COLO829 (cell line): ENCODE measurements at regions not wholly inside any gene's neighbourhood (a gene's known extent, or its start where the extent isn't known, plus 50 kb on each side); places are given as distances from the start of the nearest gene placed in this dataset.

Experiments
- DNase-seq: peaks from one replicate; pipeline ENCODE4 v3.0.0; 2012; ENCODE audit warnings: low spot score

GRCh38 chr2:19846567-19846966 is 55.2 kb downstream of the TTC32 start:
- no peak for DNase-seq

GRCh38 chr2:19846030-19846429 is 55.8 kb downstream of the TTC32 start:
- no peak for DNase-seq

- DNase-seq: no peak
These were observed 56.4 kb downstream of the TTC32 start for GRCh38 chr2:19845323-19845920.

- DNase-seq: no peak
These were observed 57.0 kb downstream of the TTC32 start for GRCh38 chr2:19844750-19845149.

GRCh38 chr2:19843992-19844515 is 57.7 kb downstream of the TTC32 start:
- no peak for DNase-seq

GRCh38 chr2:19841918-19842693 is 59.7 kb downstream of the TTC32 start:
- DNase-seq: no peak

GRCh38 chr2:19839438-19839837 is 62.3 kb downstream of the TTC32 start:
- DNase-seq: no peak

- no peak for DNase-seq
These were observed 63.2 kb downstream of the TTC32 start for GRCh38 chr2:19838616-19839015.

GRCh38 chr2:19837235-19837766 is 64.5 kb downstream of the TTC32 start:
- no peak for DNase-seq

GRCh38 chr2:19835781-19836281 is 66.0 kb downstream of the TTC32 start:
- no peak for DNase-seq

GRCh38 chr2:19833978-19834377 is 67.8 kb downstream of the TTC32 start:
- DNase-seq: no peak

GRCh38 chr2:19829672-19830071 is 72.1 kb downstream of the TTC32 start:
- DNase-seq: no peak

GRCh38 chr2:19826874-19827273 is 74.9 kb downstream of the TTC32 start:
- DNase-seq: no peak

GRCh38 chr2:19823507-19823906 is 78.3 kb downstream of the TTC32 start:
- no peak for DNase-seq

GRCh38 chr2:19819097-19820065 is 82.4 kb downstream of the TTC32 start:
- DNase-seq: peak; percentile 19

GRCh38 chr2:19818543-19818942 is 83.2 kb downstream of the TTC32 start:
- no peak for DNase-seq

GRCh38 chr2:19818039-19818438 is 83.7 kb downstream of the TTC32 start:
- DNase-seq: no peak

- DNase-seq: no peak
These were observed 86.0 kb downstream of the TTC32 start for GRCh38 chr2:19815746-19816145.

GRCh38 chr2:19812166-19812565 is 89.6 kb downstream of the TTC32 start:
- no peak for DNase-seq

- DNase-seq: no peak
These were observed 90.6 kb downstream of the TTC32 start for GRCh38 chr2:19811186-19811585.

GRCh38 chr2:19810637-19811036 is 91.1 kb downstream of the TTC32 start:
- DNase-seq: no peak

GRCh38 chr2:19810148-19810547 is 91.6 kb downstream of the TTC32 start:
- DNase-seq: no peak
